ENCODE measurements at regions not wholly inside any gene's neighbourhood (a gene's known extent, or its start where the extent isn't known, plus 50 kb on each side); places are given as distances from the start of the nearest gene placed in this dataset.
"Not testable (repeated sequence)": the region's sequence is repeated elsewhere in the genome, so short reads cannot be mapped to it uniquely, and the experiment has no call there.

GRCh38 chr11:122002926-122003325 is 113.1 kb downstream of the BLID start:
- no peak overlapping the region for H3K27ac ChIP-seq
- TF ChIP-seq, protein P1, sequence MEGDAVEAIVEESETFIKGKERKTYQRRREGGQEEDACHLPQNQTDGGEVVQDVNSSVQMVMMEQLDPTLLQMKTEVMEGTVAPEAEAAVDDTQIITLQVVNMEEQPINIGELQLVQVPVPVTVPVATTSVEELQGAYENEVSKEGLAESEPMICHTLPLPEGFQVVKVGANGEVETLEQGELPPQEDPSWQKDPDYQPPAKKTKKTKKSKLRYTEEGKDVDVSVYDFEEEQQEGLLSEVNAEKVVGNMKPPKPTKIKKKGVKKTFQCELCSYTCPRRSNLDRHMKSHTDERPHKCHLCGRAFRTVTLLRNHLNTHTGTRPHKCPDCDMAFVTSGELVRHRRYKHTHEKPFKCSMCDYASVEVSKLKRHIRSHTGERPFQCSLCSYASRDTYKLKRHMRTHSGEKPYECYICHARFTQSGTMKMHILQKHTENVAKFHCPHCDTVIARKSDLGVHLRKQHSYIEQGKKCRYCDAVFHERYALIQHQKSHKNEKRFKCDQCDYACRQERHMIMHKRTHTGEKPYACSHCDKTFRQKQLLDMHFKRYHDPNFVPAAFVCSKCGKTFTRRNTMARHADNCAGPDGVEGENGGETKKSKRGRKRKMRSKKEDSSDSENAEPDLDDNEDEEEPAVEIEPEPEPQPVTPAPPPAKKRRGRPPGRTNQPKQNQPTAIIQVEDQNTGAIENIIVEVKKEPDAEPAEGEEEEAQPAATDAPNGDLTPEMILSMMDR (IDR thresholded peaks at IDR 0.05) = no peak
- no peak for TF ChIP-seq ZFX (IDR thresholded peaks at IDR 0.05; ENCODE audit: borderline replicate concordance)

- H3K27ac ChIP-seq = no peak overlapping the region
- TF ChIP-seq, protein P1 (IDR thresholded peaks at IDR 0.05) = no peak
- TF ChIP-seq ZFX (IDR thresholded peaks at IDR 0.05; ENCODE audit: borderline replicate concordance) = no peak
Observed at GRCh38 chr11:122002047-122002446, 114.0 kb downstream of the BLID start.

- TF ChIP-seq, protein P1 (IDR thresholded peaks at IDR 0.05) = no peak
- no peak for TF ChIP-seq ZFX (IDR thresholded peaks at IDR 0.05; ENCODE audit: borderline replicate concordance)
- H3K27ac ChIP-seq = no peak overlapping the region
Observed at GRCh38 chr11:121999651-122000050, 116.4 kb downstream of the BLID start.

GRCh38 chr11:121996574-121996973 is 119.4 kb downstream of the BLID start:
- H3K27ac ChIP-seq = no peak overlapping the region

DNA sequence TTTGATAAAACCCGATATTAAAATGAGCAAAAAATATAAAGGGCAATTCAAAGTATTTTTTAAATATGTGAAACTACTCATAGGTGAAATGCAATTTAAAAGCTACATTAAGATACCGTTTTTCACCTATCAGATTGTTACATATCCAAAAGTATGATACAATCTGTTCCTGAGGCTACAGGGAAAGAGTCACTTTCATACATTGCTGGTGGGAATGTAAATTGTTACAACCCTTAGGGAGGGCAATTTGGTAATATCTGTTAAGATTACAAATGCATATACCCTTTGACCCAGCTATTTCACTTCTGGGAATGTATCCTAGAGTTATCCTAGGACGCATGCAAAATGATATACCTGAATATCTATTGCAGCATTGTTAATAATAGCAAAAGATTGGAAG is 132.1 kb downstream of the BLID start:
- no peak overlapping the region for H3K27ac ChIP-seq
- TF ChIP-seq, protein P1 (IDR thresholded peaks at IDR 0.05) = no peak
- no peak for TF ChIP-seq ZFX (IDR thresholded peaks at IDR 0.05; ENCODE audit: borderline replicate concordance)

More at GRCh38 chr11:121996574-121996973, 119.4 kb downstream of the BLID start:
- TF ChIP-seq, protein P1 (IDR thresholded peaks at IDR 0.05) = no peak
- TF ChIP-seq ZFX (IDR thresholded peaks at IDR 0.05; ENCODE audit: borderline replicate concordance) = no peak

GRCh38 chr11:121977914-121978313 is 138.1 kb downstream of the BLID start:
- not testable (repeated sequence) for H3K27ac ChIP-seq

- H3K27ac ChIP-seq = no peak overlapping the region
- TF ChIP-seq ZFX (IDR thresholded peaks at IDR 0.05; ENCODE audit: borderline replicate concordance) = no peak
- TF ChIP-seq, protein P1 (IDR thresholded peaks at IDR 0.05) = no peak
Observed at GRCh38 chr11:121968638-121969037, 147.4 kb downstream of the BLID start.

DNA sequence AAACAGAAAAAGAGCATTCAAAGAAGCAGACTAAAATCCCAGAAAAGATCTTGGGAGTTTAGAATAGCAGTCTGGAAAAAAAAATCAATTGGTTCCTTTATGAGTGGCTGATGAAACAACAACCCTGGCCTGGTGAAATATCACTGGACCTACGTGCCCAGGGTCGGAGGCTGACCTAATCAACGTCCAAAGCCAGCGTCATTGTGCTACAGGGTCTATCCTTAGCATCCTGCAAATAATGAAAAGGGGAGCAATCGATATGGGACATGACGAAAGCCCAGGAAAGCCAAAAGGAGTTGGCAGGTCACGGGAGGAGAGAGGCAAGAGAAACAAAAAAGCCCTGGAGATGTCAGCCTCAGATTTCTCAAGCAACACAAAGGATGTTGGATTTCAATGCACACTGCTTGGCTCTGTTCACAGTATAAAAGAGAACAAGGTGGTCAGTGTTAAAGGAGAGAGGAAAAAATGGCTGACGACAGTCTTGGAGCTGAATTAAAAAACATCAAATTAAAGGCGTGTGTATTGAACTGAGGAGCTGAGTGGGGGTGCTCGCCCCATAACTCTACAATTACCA is 148.8 kb downstream of the BLID start:
- no peak overlapping the region for H3K27ac ChIP-seq
- TF ChIP-seq, protein P1 (IDR thresholded peaks at IDR 0.05) = no peak
- no peak for TF ChIP-seq ZFX (IDR thresholded peaks at IDR 0.05; ENCODE audit: borderline replicate concordance)

Measured in 22Rv1 (cell line).